HEK293 (cell line): ENCODE measurements at regions not wholly inside any gene's neighbourhood (a gene's known extent, or its start where the extent isn't known, plus 50 kb on each side); places are given as distances from the start of the nearest gene placed in this dataset.

Experiments
- CTCF ChIA-PET: fragments of 350-600 bp; formaldehyde crosslinking; extraction: SDS; loops from one replicate; lab custom pipeline; 2021; ENCODE audit warnings: antibody characterized with exemption; lab: Yijun Ruan, JAX
- POLR2A ChIA-PET: fragments of 300-600 bp; formaldehyde crosslinking; extraction: SDS; loops from one replicate; lab custom pipeline; 2020; ENCODE audit warnings: antibody characterized with exemption, inconsistent platforms; lab: Yijun Ruan, JAX
- H3K27ac ChIP-seq: fragments of 200-500 bp; sonication (Bioruptor generic); 2 replicates; pipeline ENCODE4 v1.5.1; 2014; ENCODE audit warnings: low read depth, low read length, control low read depth, inconsistent platforms; ENCODE audit errors: extremely low read depth
- H3K36me3 ChIP-seq, 2 experiments: fragments of 200-500 bp in 1 of 2; sonication (Bioruptor generic) in 1 of 2; 1 replicate in 1 of 2; 2 replicates in 1 of 2; pipeline ENCODE4 v1.5.1; 2014 to 2017; ENCODE audit warnings: inconsistent platforms in 2 of 2, low read length in 2 of 2; ENCODE audit not compliant: control insufficient read depth in 2 of 2, insufficient read depth in 1 of 2
- H3K4me1 ChIP-seq: fragments of 200-500 bp; sonication (Bioruptor generic); 2 replicates; pipeline ENCODE4 v1.5.1; 2014; ENCODE audit warnings: mild to moderate bottlenecking, low read length, inconsistent platforms; ENCODE audit not compliant: control insufficient read depth, insufficient read depth
- H3K4me3 ChIP-seq: 2 replicates; pipeline ENCODE4 v1.5.1; 2011; ENCODE audit warnings: low read depth, mild to moderate bottlenecking, control low read depth, low read length, moderate library complexity
- H3K9me3 ChIP-seq: fragments of 200-500 bp; sonication (Bioruptor generic); 2 replicates; pipeline ENCODE4 v1.5.1; 2014; ENCODE audit warnings: low read depth, low read length, inconsistent platforms; ENCODE audit not compliant: control insufficient read depth, insufficient read depth
- GFI1B ChIP-seq: fragments of 450-650 bp; formaldehyde crosslinking; IDR thresholded peaks from 2 replicates; pipeline ENCODE4 v1.5.1; 2016; ENCODE audit warnings: missing biosample characterization, missing genetic modification characterization
- GLI4 ChIP-seq: fragments of 450-650 bp; formaldehyde crosslinking; IDR thresholded peaks from 2 replicates; pipeline ENCODE4 v1.5.1; 2016; ENCODE audit warnings: missing biosample characterization, missing genetic modification characterization
- MEIS1 ChIP-seq: sonication (generic); formaldehyde crosslinking; IDR thresholded peaks from 2 replicates; pipeline ENCODE4 v1.8.1; 2022; ENCODE audit warnings: missing genetic modification reagents, mild to moderate bottlenecking, borderline replicate concordance
- SETDB1 ChIP-seq: IDR thresholded peaks from one replicate; pipeline ENCODE4 v1.6.1; 2017; ENCODE audit warnings: mild to moderate bottlenecking, low read length, moderate library complexity, mixed read lengths; ENCODE audit not compliant: insufficient read length
- TRIM28 ChIP-seq: IDR thresholded peaks from 2 replicates; pipeline ENCODE4 v1.6.1; 2011; ENCODE audit warnings: low read length, control low read depth, borderline replicate concordance
- ZBTB44 ChIP-seq: fragments of 450-650 bp; IDR thresholded peaks from 2 replicates; pipeline ENCODE4 v1.5.1; 2018; ENCODE audit warnings: missing biosample characterization, mild to moderate bottlenecking, missing genetic modification characterization
- ZFHX2 ChIP-seq: fragments of 450-650 bp; formaldehyde crosslinking; conservative IDR thresholded peaks from 2 replicates; pipeline ENCODE4 v1.5.1; 2016; ENCODE audit warnings: missing biosample characterization, missing genetic modification characterization
- ZNF146 ChIP-seq: fragments of 450-650 bp; formaldehyde crosslinking; IDR thresholded peaks from 2 replicates; pipeline ENCODE4 v1.5.1; 2016; ENCODE audit warnings: missing biosample characterization, missing genetic modification characterization
- ZNF302 ChIP-seq: fragments of 450-650 bp; formaldehyde crosslinking; IDR thresholded peaks from 2 replicates; pipeline ENCODE4 v1.5.1; 2016; ENCODE audit warnings: missing biosample characterization, missing genetic modification characterization, low read depth
- ZNF341 ChIP-seq: fragments of 450-650 bp; formaldehyde crosslinking; IDR thresholded peaks from 2 replicates; pipeline ENCODE4; 2016; ENCODE audit warnings: low read depth, missing biosample characterization, missing genetic modification characterization
- ZNF404 ChIP-seq: fragments of 450-650 bp; formaldehyde crosslinking; IDR thresholded peaks from 2 replicates; pipeline ENCODE4 v1.5.1; 2017; ENCODE audit warnings: missing biosample characterization, missing genetic modification characterization
- ZNF449 ChIP-seq: fragments of 450-650 bp; formaldehyde crosslinking; IDR thresholded peaks from 2 replicates; pipeline ENCODE4 v1.5.1; 2017; ENCODE audit warnings: missing biosample characterization, mild to moderate bottlenecking, missing genetic modification characterization, moderate library complexity
- ZNF626 ChIP-seq: fragments of 450-650 bp; sonication (Bioruptor Pico); formaldehyde crosslinking; IDR thresholded peaks from 2 replicates; pipeline ENCODE4 v1.5.1; 2018; ENCODE audit warnings: missing biosample characterization, missing genetic modification characterization, inconsistent platforms
- ZNF76 ChIP-seq: fragments of 450-650 bp; formaldehyde crosslinking; IDR thresholded peaks from 2 replicates; pipeline ENCODE4; 2016; ENCODE audit warnings: low read depth, missing biosample characterization, missing genetic modification characterization, borderline replicate concordance
- ZNF785 ChIP-seq: fragments of 450-650 bp; formaldehyde crosslinking; IDR thresholded peaks from 2 replicates; pipeline ENCODE4 v1.5.1; 2016; ENCODE audit warnings: missing biosample characterization, missing genetic modification characterization
- ZNF791 ChIP-seq: fragments of 450-650 bp; formaldehyde crosslinking; IDR thresholded peaks from 2 replicates; pipeline ENCODE4 v1.5.1; 2016; ENCODE audit warnings: missing biosample characterization, missing genetic modification characterization
- ZSCAN16 ChIP-seq: fragments of 450-650 bp; formaldehyde crosslinking; IDR thresholded peaks from 2 replicates; pipeline ENCODE4 v1.5.1; 2016; ENCODE audit warnings: missing biosample characterization, missing genetic modification characterization
- ZSCAN30 ChIP-seq: fragments of 450-650 bp; IDR thresholded peaks from 2 replicates; pipeline ENCODE4 v1.5.1; 2018; ENCODE audit warnings: missing biosample characterization, mild to moderate bottlenecking, missing genetic modification characterization, moderate library complexity
- TF ChIP-seq, protein P1 (sequence below): fragments of 450-650 bp; formaldehyde crosslinking; IDR thresholded peaks from 2 replicates; pipeline ENCODE4 v1.5.1; 2016; ENCODE audit warnings: missing biosample characterization, missing genetic modification characterization
- TF ChIP-seq, protein P2 (sequence below): fragments of 450-650 bp; formaldehyde crosslinking; IDR thresholded peaks from 2 replicates; pipeline ENCODE4 v1.5.0; 2017; ENCODE audit warnings: missing biosample characterization, missing genetic modification characterization, borderline replicate concordance
- TF ChIP-seq, protein P3 (sequence below): fragments of 450-650 bp; formaldehyde crosslinking; IDR thresholded peaks from 2 replicates; pipeline ENCODE4 v1.5.1; 2017; ENCODE audit warnings: missing biosample characterization, missing genetic modification characterization

GRCh38 chr13:79794931-79795330, 314.0 kb downstream of the NDFIP2 start:
- no peak for TF ChIP-seq ZNF341
- no peak for TF ChIP-seq ZNF302 (tag by site-specific recombination)
- no peak for TF ChIP-seq TRIM28
- TF ChIP-seq GFI1B (tag by site-specific recombination): no peak
- no peak for TF ChIP-seq SETDB1
- ChIA-PET CTCF (interaction anchor here (0.6 to 0.9 kb wide), 2 partner anchors 11 to 992 kb away, joined by 3 to 7 read pairs; no protein-coding TSS in a partner anchor), POLR2A (no interaction called here)
- Histone ChIP-seq H3K36me3 (no peaks in the 10 kb centered on the region), H3K4me1 (no peaks in the 10 kb centered on the region), H3K4me3 (no peak overlapping the region), H3K27ac (no peak overlapping the region), H3K9me3 (no peaks in the 10 kb centered on the region)

DNA sequence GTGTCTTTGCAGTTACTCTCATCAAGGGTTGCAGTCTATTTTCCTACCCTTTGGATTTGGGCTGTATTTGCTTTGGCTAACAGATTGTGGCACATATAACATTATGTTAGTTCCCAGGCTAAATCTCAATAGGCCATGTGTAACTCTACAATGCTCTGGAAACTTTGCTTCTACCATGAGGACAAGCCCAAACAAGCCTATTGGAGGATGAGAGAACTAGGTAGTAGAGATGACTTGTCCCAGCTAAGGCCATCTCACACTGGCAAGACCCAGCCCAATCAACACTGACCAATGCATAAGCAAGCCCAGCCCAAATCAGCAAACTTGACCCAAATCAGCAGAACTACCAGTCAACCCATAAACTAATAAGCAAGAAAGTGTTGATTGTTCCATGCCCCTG, 311.8 kb downstream of the NDFIP2 start:
- TF ChIP-seq ZNF76 (tag by site-specific recombination) (no peak), MEIS1 (no peak)
- H3K36me3 ChIP-seq: no peaks in the 10 kb centered on the region
- POLR2A ChIA-PET: no interaction called here
- H3K4me3 ChIP-seq: no peak overlapping the region
- H3K4me1 ChIP-seq: no peaks in the 10 kb centered on the region
- no peaks in the 10 kb centered on the region for H3K9me3 ChIP-seq
- no peak overlapping the region for H3K27ac ChIP-seq
- CTCF ChIA-PET: no interaction called here

DNA sequence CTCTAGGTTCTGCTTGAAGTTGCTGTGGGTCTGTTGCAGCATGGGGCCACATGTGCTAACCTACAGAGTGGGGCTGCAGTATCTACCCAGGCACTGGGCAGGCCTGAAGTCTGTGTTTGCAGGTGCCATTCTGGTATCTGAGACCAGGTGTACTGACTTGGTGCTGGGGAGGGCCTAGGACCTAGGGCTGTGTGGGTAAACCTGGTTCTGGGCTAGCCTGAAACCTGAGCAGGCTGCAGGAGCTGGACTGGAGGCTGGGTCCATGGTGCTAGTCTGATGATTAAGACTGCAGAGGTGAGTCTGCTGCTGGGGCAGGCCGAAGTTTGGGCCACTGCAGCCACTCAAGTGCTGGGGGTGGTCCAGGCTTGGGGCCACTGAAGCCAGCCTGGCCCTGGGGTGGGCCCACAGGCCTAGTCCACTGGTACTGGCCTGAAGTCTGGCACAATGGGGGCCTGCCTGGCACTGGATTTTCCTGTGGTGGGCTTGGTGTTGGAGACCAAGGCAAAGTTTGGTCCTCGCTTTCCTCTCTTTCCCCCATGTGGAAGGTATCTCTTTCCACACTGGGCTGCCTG, 310.6 kb downstream of the NDFIP2 start:
- Histone ChIP-seq H3K4me1 (no peaks in the 10 kb centered on the region), H3K27ac (no peak overlapping the region), H3K9me3 (no peaks in the 10 kb centered on the region), H3K4me3 (no peak overlapping the region), H3K36me3 (no peaks in the 10 kb centered on the region)
- POLR2A ChIA-PET: no interaction called here
- CTCF ChIA-PET: no interaction called here
- TF ChIP-seq ZSCAN16 (tag by site-specific recombination) (no peak), ZNF626 (tag by site-specific recombination) (no peak), ZBTB44 (tag by site-specific recombination) (no peak), ZNF404 (no peak)
- TF ChIP-seq, protein P1, sequence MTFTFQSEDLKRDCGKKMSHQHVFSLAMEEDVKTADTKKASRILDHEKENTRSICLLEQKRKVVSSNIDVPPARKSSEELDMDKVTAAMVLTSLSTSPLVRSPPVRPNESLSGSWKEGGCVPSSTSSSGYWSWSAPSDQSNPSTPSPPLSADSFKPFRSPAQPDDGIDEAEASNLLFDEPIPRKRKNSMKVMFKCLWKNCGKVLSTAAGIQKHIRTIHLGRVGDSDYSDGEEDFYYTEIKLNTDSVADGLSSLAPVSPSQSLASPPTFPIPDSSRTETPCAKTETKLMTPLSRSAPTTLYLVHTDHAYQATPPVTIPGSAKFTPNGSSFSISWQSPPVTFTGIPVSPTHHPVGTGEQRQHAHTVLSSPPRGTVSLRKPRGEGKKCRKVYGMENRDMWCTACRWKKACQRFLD (tag by site-specific recombination): no peak
- TF ChIP-seq, protein P2, sequence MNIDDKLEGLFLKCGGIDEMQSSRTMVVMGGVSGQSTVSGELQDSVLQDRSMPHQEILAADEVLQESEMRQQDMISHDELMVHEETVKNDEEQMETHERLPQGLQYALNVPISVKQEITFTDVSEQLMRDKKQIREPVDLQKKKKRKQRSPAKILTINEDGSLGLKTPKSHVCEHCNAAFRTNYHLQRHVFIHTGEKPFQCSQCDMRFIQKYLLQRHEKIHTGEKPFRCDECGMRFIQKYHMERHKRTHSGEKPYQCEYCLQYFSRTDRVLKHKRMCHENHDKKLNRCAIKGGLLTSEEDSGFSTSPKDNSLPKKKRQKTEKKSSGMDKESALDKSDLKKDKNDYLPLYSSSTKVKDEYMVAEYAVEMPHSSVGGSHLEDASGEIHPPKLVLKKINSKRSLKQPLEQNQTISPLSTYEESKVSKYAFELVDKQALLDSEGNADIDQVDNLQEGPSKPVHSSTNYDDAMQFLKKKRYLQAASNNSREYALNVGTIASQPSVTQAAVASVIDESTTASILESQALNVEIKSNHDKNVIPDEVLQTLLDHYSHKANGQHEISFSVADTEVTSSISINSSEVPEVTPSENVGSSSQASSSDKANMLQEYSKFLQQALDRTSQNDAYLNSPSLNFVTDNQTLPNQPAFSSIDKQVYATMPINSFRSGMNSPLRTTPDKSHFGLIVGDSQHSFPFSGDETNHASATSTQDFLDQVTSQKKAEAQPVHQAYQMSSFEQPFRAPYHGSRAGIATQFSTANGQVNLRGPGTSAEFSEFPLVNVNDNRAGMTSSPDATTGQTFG (tag by site-specific recombination): no peak

DNA sequence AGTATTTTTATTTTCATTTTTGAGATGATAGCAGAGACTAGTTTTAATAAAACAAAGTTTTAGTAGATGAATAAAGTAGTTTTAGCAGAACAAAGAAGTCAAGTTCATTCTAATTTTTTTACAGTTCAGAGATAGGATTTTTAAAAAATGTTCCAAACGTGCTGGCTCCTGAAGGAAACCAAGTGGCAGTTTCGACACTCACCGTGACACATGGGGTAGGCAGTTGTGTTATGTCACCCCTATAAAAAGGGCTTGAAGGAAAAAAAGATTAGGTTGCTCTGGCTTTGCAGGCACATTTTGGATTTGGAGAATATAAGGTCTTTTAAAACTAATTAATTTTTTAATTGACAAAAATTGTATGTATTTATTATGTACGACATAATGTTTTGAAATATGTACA, 305.2 kb downstream of the NDFIP2 start:
- TF ChIP-seq ZNF785 (tag by site-specific recombination): no peak
- TF ChIP-seq GLI4 (tag by site-specific recombination): no peak
- TF ChIP-seq ZFHX2 (tag by site-specific recombination): no peak
- TF ChIP-seq ZNF146: no peak
- TF ChIP-seq ZNF449 (tag by site-specific recombination): no peak
- no peak for TF ChIP-seq ZNF791 (tag by site-specific recombination)
- TF ChIP-seq ZSCAN30 (tag by site-specific recombination): no peak
- TF ChIP-seq, protein P3, sequence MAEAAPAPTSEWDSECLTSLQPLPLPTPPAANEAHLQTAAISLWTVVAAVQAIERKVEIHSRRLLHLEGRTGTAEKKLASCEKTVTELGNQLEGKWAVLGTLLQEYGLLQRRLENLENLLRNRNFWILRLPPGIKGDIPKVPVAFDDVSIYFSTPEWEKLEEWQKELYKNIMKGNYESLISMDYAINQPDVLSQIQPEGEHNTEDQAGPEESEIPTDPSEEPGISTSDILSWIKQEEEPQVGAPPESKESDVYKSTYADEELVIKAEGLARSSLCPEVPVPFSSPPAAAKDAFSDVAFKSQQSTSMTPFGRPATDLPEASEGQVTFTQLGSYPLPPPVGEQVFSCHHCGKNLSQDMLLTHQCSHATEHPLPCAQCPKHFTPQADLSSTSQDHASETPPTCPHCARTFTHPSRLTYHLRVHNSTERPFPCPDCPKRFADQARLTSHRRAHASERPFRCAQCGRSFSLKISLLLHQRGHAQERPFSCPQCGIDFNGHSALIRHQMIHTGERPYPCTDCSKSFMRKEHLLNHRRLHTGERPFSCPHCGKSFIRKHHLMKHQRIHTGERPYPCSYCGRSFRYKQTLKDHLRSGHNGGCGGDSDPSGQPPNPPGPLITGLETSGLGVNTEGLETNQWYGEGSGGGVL (tag by site-specific recombination): no peak
- ChIA-PET CTCF (no interaction called here), POLR2A (no interaction called here)
- no peaks in the 10 kb centered on the region for H3K9me3 ChIP-seq
- no peaks in the 10 kb centered on the region for H3K36me3 ChIP-seq
- H3K27ac ChIP-seq: no peak overlapping the region
- H3K4me1 ChIP-seq: no peaks in the 10 kb centered on the region
- no peak overlapping the region for H3K4me3 ChIP-seq
